Omental fat pad (tissue), 3 donors: ENCODE measurements at regions not wholly inside any gene's neighbourhood (a gene's known extent, or its start where the extent isn't known, plus 50 kb on each side); places are given as distances from the start of the nearest gene placed in this dataset.

Experiments
- ATAC-seq: fragments of 150-250 bp; one replicate; pipeline ENCODE4 v1.9.1; 2016; ENCODE audit warnings: mild to moderate bottlenecking, moderate library complexity; ENCODE audit not compliant: low FRiP score
- DNase-seq: peaks from one replicate; pipeline ENCODE4 v3.0.0-alpha.2; 2019; ENCODE audit warnings: low spot score
- TF ChIP-seq, protein P1 (sequence below), 3 donors: fragments of 450-650 bp; IDR thresholded peaks; one replicate each; pipeline ENCODE4 v1.5.1; 2016 to 2017; ENCODE audit warnings: antibody characterized with exemption in 3 of 3, mild to moderate bottlenecking in 3 of 3, moderate library complexity in 2 of 3

DNA sequence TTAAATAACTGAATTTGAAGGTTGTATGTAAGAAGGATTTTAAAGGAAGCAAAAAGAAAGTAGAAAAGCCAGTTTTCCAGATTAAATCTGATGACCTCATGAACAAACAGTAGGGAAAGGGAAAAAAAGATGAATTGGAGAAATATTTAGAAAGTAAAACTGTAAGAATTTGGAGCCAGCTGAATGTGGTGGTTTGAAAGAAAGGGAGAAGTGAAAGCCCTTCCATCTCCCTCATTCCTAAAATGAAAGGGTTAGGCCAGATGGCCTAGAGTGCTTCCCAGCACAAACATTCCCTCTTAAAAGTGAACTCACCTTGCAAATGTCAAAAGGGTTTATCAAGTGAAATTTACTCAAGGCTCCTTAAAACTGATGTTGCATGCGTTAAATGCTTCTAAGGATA lies 139.3 kb upstream of the COL21A1 start:
- ATAC-seq: no peak
- TF ChIP-seq, protein P1, sequence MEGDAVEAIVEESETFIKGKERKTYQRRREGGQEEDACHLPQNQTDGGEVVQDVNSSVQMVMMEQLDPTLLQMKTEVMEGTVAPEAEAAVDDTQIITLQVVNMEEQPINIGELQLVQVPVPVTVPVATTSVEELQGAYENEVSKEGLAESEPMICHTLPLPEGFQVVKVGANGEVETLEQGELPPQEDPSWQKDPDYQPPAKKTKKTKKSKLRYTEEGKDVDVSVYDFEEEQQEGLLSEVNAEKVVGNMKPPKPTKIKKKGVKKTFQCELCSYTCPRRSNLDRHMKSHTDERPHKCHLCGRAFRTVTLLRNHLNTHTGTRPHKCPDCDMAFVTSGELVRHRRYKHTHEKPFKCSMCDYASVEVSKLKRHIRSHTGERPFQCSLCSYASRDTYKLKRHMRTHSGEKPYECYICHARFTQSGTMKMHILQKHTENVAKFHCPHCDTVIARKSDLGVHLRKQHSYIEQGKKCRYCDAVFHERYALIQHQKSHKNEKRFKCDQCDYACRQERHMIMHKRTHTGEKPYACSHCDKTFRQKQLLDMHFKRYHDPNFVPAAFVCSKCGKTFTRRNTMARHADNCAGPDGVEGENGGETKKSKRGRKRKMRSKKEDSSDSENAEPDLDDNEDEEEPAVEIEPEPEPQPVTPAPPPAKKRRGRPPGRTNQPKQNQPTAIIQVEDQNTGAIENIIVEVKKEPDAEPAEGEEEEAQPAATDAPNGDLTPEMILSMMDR (IDR thresholded peaks at IDR 0.05): no peak
- no peak for DNase-seq

DNA sequence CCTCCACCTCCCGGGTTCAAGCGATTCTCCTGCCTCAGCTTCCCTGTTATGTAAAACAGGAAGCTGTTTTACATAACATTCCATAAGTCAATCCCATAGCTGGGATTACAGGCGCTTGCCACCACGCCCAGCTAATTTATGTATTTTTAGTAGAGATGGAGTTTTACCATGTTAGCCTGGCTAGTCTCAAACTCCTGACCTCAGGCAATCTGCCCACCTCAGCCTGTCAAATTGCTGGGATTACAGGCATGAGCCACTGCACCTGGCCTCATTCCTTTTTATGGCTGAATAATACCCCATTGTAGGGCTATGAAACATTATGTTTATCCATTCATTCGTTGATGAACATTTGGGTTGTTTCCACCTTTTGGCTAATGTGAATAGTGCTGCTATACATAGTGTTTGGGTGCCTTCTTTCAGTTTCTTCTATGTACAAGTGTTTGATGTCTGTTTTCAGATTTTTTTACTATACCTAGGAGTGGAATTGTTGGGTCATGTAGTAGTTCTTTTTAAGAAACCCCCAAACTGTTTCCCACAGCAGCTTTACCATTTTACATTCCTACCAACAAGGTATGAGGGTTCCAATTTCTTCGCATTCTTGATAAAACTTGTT lies 138.7 kb upstream of the COL21A1 start:
- DNase-seq (no peak), ATAC-seq (no peak)
- TF ChIP-seq, protein P1 (IDR thresholded peaks at IDR 0.05): no peak

DNA sequence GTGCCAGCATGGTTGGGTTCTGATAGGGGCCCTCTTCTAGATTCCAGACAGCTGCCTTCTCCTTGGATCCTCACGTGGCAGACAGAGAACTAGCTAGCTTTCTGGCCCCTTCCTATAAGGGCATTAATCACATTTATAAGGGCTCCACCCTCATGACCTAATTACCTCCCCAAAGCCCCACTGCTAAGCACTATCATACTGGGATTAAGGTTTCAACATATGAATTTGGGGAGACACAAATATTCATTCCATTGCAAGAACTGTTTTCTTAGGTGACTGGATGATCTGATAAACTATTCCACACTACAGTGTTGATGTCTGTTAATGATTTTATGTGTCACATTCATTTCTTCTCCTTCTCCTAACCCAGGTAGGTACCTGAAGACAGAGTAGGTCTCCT lies 135.8 kb upstream of the COL21A1 start:
- DNase-seq (no peak), ATAC-seq (no peak)
- TF ChIP-seq, protein P1 (IDR thresholded peaks at IDR 0.05): no peak

DNA sequence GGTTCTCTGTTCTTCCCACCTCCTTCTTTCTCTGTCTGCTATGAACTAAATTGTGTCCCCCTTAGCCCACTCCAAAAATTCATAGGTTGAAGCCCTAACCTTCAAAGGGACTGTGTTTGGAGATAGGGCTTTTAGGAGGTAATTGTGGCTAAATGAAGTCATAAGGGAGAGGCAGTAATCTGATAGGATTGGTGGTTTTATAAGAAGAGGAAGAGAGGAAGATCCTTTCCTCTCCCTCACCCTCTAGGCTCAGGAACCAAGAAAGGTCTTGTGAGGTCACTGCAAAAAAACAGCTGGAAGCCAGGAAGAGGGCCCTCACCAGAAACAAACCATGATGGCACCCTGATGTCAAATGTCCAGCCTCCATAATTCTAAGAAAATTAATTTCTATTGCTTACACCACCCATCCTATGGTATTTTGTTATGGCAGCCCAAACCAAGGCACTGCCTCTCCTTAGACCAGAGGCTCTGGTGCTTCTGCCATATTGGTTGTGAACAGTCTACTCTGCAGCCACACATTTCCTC lies 135.1 kb upstream of the COL21A1 start:
- ATAC-seq: no peak
- DNase-seq: no peak

DNA sequence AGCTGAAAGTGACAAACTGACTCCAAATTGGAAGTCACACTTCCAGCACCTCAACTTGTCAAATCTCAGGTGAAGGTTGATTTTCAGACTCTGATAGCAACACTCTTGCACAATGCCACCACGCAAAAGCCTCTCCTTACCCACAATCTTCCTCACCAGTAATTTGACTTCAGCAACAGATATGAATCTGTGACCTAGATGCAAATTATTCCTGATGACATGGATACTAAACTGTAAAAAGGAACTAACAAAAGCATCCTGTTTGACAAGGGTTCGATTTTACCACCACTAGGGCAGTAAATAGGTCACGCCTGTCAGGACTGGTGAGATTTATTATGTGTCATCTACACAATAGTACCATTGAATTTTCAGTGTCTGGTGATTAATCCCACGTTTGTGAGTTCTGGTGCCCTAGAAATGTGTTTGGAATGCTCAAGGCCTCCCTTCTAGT lies 134.4 kb upstream of the COL21A1 start:
- TF ChIP-seq, protein P1 (IDR thresholded peaks at IDR 0.05): no peak
- ATAC-seq: no peak
- DNase-seq: no peak

More for the DNA sequence above, 135.1 kb upstream of the COL21A1 start:
- TF ChIP-seq, protein P1 (IDR thresholded peaks at IDR 0.05): no peak

DNA sequence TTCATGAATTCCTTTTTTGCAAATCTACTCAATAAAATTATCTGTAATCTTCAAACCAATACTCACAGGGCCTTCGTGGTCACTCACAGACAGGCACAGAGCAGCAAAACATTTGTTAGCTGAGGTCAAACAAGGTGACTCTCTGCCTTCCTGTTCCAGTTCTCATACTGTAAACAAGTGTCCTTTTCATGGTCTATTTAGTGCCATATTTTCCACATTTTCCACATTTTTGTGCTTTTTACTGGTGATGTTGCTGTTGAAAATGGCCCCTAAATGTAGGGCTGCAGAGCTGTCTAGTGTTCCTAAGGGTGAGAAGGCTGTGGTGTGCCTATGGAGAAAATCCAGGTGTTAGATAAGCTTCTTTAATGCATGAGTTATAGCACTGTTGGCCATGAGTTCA lies 133.1 kb upstream of the COL21A1 start:
- DNase-seq: no peak
- ATAC-seq: no peak
- TF ChIP-seq, protein P1 (IDR thresholded peaks at IDR 0.05): no peak

DNA sequence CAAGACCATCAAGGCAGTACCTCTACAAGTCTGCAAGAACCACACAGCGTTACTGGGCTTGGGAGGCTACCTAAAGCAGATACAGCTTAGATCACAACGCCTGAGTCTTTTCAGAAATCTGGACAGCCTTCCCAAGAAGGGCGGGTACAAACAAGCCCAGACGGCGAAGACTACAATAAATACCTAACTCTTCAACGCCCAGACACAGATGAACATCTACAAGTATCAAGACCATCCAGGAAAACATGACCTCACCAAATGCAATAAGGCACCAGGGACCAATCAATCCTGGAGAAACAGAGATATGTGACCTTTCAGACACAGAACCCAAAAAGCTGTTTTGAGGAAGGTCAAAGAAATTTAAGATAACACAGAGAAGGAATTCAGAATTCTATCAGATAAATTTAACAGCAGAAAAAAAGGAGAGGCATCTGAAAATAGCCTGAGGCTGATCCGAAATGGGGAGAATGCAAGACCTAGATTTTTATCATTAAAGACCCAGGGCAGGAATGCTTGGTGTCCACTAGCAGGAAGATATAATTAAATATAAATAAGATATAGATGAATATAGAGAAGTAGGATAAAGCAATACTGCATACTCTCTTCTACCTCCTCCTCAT lies 131.7 kb upstream of the COL21A1 start:
- TF ChIP-seq, protein P1 (IDR thresholded peaks at IDR 0.05): no peak
- DNase-seq (no peak), ATAC-seq (no peak)
